IMR-90 (cell line): ENCODE measurements at regions not wholly inside any gene's neighbourhood (a gene's known extent, or its start where the extent isn't known, plus 50 kb on each side); places are given as distances from the start of the nearest gene placed in this dataset.

Experiments used
- ATAC-seq: fragments of 200-7000 bp; cut with Tn5 transposase; 2 replicates; pipeline ENCODE4 v1.9.1; 2020; ENCODE audit warnings: low read depth, mild to moderate bottlenecking, moderate library complexity
- BruUV-seq: library from RNA; stranded (reverse); fragments of 400-500 nt; replicated peaks from 2 replicates; lab custom pipeline; 2021; lab: Mats Ljungman, UMichigan
- CTCF ChIA-PET: fragments of 300-600 bp; formaldehyde crosslinking; extraction: SDS; loops from one replicate; lab custom pipeline; 2021; ENCODE audit warnings: antibody characterized with exemption; lab: Yijun Ruan, JAX
- POLR2A ChIA-PET: fragments of 300-600 bp; sonication (Branson Sonifier 250); formaldehyde crosslinking; loops from one replicate; lab custom pipeline; 2022; ENCODE audit warnings: antibody characterized with exemption; ENCODE audit not compliant: unreplicated experiment; lab: Charles Lee
- DNase-seq: peaks from one replicate; pipeline ENCODE4 v3.0.0; 2013
- H2AFZ ChIP-seq: replicated peaks from 2 replicates; pipeline ENCODE3; 2013; ENCODE audit warnings: low read length, mild to moderate bottlenecking; ENCODE audit not compliant: poor library complexity
- H2AK5ac ChIP-seq: 2 replicates; pipeline ENCODE4 v1.6.1; 2013; ENCODE audit warnings: low read depth, low read length, inconsistent platforms
- H2AK9ac ChIP-seq: replicated peaks from 2 replicates; pipeline ENCODE3; 2013; ENCODE audit warnings: mild to moderate bottlenecking, low read depth, low read length, moderate library complexity; ENCODE audit not compliant: poor library complexity
- H2BK120ac ChIP-seq: 2 replicates; pipeline ENCODE4 v1.6.1; 2013; ENCODE audit warnings: low read depth, low read length, inconsistent platforms
- H2BK15ac ChIP-seq: 3 replicates; pipeline ENCODE4 v1.6.1; 2013; ENCODE audit warnings: low read depth, low read length, inconsistent platforms
- H2BK20ac ChIP-seq: 2 replicates; pipeline ENCODE4 v1.6.1; 2013; ENCODE audit warnings: low read depth, mild to moderate bottlenecking, inconsistent platforms, low read length, moderate library complexity
- H2BK5ac ChIP-seq: 2 replicates; pipeline ENCODE4 v1.6.1; 2013; ENCODE audit warnings: mild to moderate bottlenecking, low read depth, low read length, inconsistent platforms; ENCODE audit not compliant: poor library complexity, severe bottlenecking
- H3K14ac ChIP-seq: replicated peaks from 2 replicates; pipeline ENCODE4 v1.6.1; 2013; ENCODE audit warnings: low read depth, low read length, inconsistent platforms
- H3K18ac ChIP-seq: 2 replicates; pipeline ENCODE4 v1.6.1; 2013; ENCODE audit warnings: low read depth, low read length, control low read depth
- H3K23ac ChIP-seq: 2 replicates; pipeline ENCODE4 v1.6.1; 2013; ENCODE audit warnings: low read depth, low read length, inconsistent platforms
- H3K27ac ChIP-seq: 2 replicates; pipeline ENCODE4 v1.5.1; 2013; ENCODE audit warnings: mild to moderate bottlenecking, control low read depth, low read length; ENCODE audit not compliant: insufficient read depth
- H3K27me3 ChIP-seq: 2 replicates; pipeline ENCODE4 v1.6.1; 2013; ENCODE audit warnings: low read length; ENCODE audit not compliant: control insufficient read depth, insufficient read depth
- H3K36me3 ChIP-seq: 2 replicates; pipeline ENCODE4 v1.6.1; 2013; ENCODE audit warnings: low read length, mixed read lengths; ENCODE audit not compliant: control insufficient read depth, insufficient read depth
- H3K4ac ChIP-seq: 2 replicates; pipeline ENCODE4 v1.6.1; 2013; ENCODE audit warnings: low read depth, low read length, inconsistent platforms
- H3K4me1 ChIP-seq: 2 replicates; pipeline ENCODE4 v1.6.1; 2013; ENCODE audit warnings: low read length, mixed read lengths; ENCODE audit not compliant: control insufficient read depth, insufficient read depth
- H3K4me2 ChIP-seq: 2 replicates; pipeline ENCODE4 v1.6.1; 2013; ENCODE audit warnings: low read depth, mild to moderate bottlenecking, control low read depth, low read length, moderate library complexity
- H3K4me3 ChIP-seq: 2 replicates; pipeline ENCODE4 v1.5.1; 2013; ENCODE audit warnings: low read depth, mild to moderate bottlenecking, control low read depth, low read length, moderate library complexity; ENCODE audit not compliant: insufficient read depth
- H3K56ac ChIP-seq: 2 replicates; pipeline ENCODE4 v1.6.1; 2013; ENCODE audit warnings: low read length, inconsistent platforms; ENCODE audit not compliant: insufficient read depth; ENCODE audit errors: extremely low read depth
- H3K79me1 ChIP-seq, 2 experiments: 2 replicates each; pipeline ENCODE4 v1.6.1; 2013; ENCODE audit warnings: low read length in 2 of 2, inconsistent platforms in 1 of 2, low read depth in 1 of 2
- H3K9ac ChIP-seq: 2 replicates; pipeline ENCODE4 v1.6.1; 2013; ENCODE audit warnings: low read depth, low read length, control low read depth
- H3K9me1 ChIP-seq: 2 replicates; pipeline ENCODE4 v1.6.1; 2013; ENCODE audit warnings: low read length, inconsistent platforms; ENCODE audit not compliant: insufficient read depth
- H3K9me3 ChIP-seq: 2 replicates; pipeline ENCODE4 v1.6.1; 2013; ENCODE audit warnings: low read length; ENCODE audit not compliant: control insufficient read depth, insufficient read depth
- H4K20me1 ChIP-seq: 2 replicates; pipeline ENCODE4 v1.6.1; 2013; ENCODE audit warnings: low read length, inconsistent platforms; ENCODE audit not compliant: insufficient read depth
- H4K5ac ChIP-seq: 2 replicates; pipeline ENCODE4 v1.6.1; 2013; ENCODE audit warnings: mild to moderate bottlenecking, low read depth, low read length, control low read depth
- H4K8ac ChIP-seq, 2 experiments: 2 replicates each; pipeline ENCODE4 v1.6.1; 2013; ENCODE audit warnings: low read depth in 2 of 2, low read length in 2 of 2, control low read depth in 1 of 2, inconsistent platforms in 1 of 2
- H4K91ac ChIP-seq: 2 replicates; pipeline ENCODE4 v1.6.1; 2013; ENCODE audit warnings: low read depth, low read length, inconsistent platforms; ENCODE audit not compliant: insufficient read depth
- CEBPB ChIP-seq: IDR thresholded peaks from 2 replicates; pipeline ENCODE4 v1.6.1; 2012; ENCODE audit warnings: low read depth, low read length, improper control_type of control experiment
- CHD1 ChIP-seq: IDR thresholded peaks from 2 replicates; pipeline ENCODE4 v1.6.1; 2012; ENCODE audit warnings: low read depth, low read length, improper control_type of control experiment
- CTCF ChIP-seq: conservative IDR thresholded peaks from 2 replicates; pipeline ENCODE4 v1.5.1; 2012; ENCODE audit warnings: mild to moderate bottlenecking, low read depth, low read length, improper control_type of control experiment
- ELK1 ChIP-seq: fragments of 150-350 bp; IDR thresholded peaks from 2 replicates; pipeline ENCODE4 v1.6.1; 2016; ENCODE audit warnings: low read depth, mild to moderate bottlenecking, low read length, moderate library complexity, borderline replicate concordance
- FOS ChIP-seq: fragments of 150-350 bp; IDR thresholded peaks from 2 replicates; pipeline ENCODE4 v1.6.1; 2016; ENCODE audit warnings: low read depth, low read length
- MAFK ChIP-seq: IDR thresholded peaks from 2 replicates; pipeline ENCODE4 v1.6.1; 2012; ENCODE audit warnings: low read depth, low read length, improper control_type of control experiment
- MXI1 ChIP-seq: IDR thresholded peaks from 2 replicates; pipeline ENCODE4 v1.6.1; 2012; ENCODE audit warnings: low read depth, mild to moderate bottlenecking, low read length, moderate library complexity, borderline replicate concordance
- POLR2A ChIP-seq: IDR thresholded peaks from 2 replicates; pipeline ENCODE4 v1.6.1; 2012; ENCODE audit warnings: mild to moderate bottlenecking, low read depth, low read length
- RFX5 ChIP-seq: IDR thresholded peaks from 2 replicates; pipeline ENCODE4 v1.8.0; 2012; ENCODE audit warnings: low read depth, mild to moderate bottlenecking, low read length, moderate library complexity
- WGBS, 2 experiments: methylation state at CpG; one replicate each; pipeline versions ENCODE4 v1.1.5 to v1.1.7; 2013; ENCODE audit warnings: missing lambda C conversion rate in 2 of 2; ENCODE audit not compliant: insufficient read length in 1 of 2; ENCODE audit errors: extremely low coverage in 2 of 2; 5-methylcytosine and 5-hydroxymethylcytosine counted together
- dilution Hi-C: fragments of 300-500 bp; cut with HindIII; formaldehyde crosslinking; loops from one replicate; pipeline ENCODE4 v1.14.3; 2018; ENCODE audit warnings: low sequenced_read_pairs; ENCODE audit not compliant: unreplicated experiment
- in situ Hi-C: fragments of 300-500 bp; cut with MboI; formaldehyde crosslinking; loops from 3 replicates; pipeline ENCODE4 v1.14.3; 2019; ENCODE audit warnings: low sequenced_read_pairs, inconsistent platforms, mixed read lengths
- intact Hi-C: fragments of 100-400 bp; cut with micrococcal nuclease; formaldehyde crosslinking; loops from 2 replicates; pipeline ENCODE4 v1.10.0; 2022

- Histone ChIP-seq H3K56ac (no peak overlapping the region), H2AFZ (no peak overlapping the region), H4K91ac (no peak overlapping the region), H3K4ac (no peak overlapping the region), H3K23ac (no peak overlapping the region), H3K4me1 (peaks cover 3% of the 10 kb centered on the region), H2BK20ac (no peak overlapping the region), H3K79me1 (no peaks in the 10 kb centered on the region), H2BK120ac (no peak overlapping the region), H3K18ac (no peak overlapping the region), H2BK5ac (no peak overlapping the region), H3K9me1 (no peaks in the 10 kb centered on the region), H3K9ac (no peak overlapping the region), H3K14ac (no peak overlapping the region), H3K27me3 (no peaks in the 10 kb centered on the region), H2AK9ac (no peak overlapping the region), H4K5ac (no peak overlapping the region), H4K20me1 (no peaks in the 10 kb centered on the region), H3K9me3 (no peaks in the 10 kb centered on the region), H4K8ac (no peak overlapping the region), H3K4me2 (no peak overlapping the region), H3K27ac (no peak overlapping the region), H3K36me3 (no peaks in the 10 kb centered on the region), H3K4me3 (no peak overlapping the region), H2BK15ac (no peak overlapping the region), H2AK5ac (no peak overlapping the region)
- in situ Hi-C loops = no loop called here
- DNase-seq = no peak
- TF ChIP-seq CHD1 (no peak), POLR2A (no peak), CEBPB (no peak), MAFK (no peak), MXI1 (no peak), RFX5 (no peak), ELK1 (no peak), CTCF (no peak), FOS (no peak)
- 94% methylated on average over 2 of the region's 8 CpGs; no CpG with 5 or more reads in 1 of the 2 experiments for WGBS, 2 experiments
- no peak for ATAC-seq
- POLR2A ChIA-PET = no interaction called here
- BruUV-seq = no TSS peak
- intact Hi-C loops = no loop called here
- CTCF ChIA-PET = interaction anchor here (0.6 kb wide), 1 partner anchor 142 kb away, joined by 3 read pairs; no protein-coding TSS in a partner anchor
- dilution Hi-C loops = no loop called here
Observed at GRCh38 chr1:244201750-244202149, 150.7 kb downstream of the ZBTB18 start.
